NT2/D1 (cell line): ENCODE measurements at regions not wholly inside any gene's neighbourhood (a gene's known extent, or its start where the extent isn't known, plus 50 kb on each side); places are given as distances from the start of the nearest gene placed in this dataset.

Experiments
- SUZ12 ChIP-seq: IDR thresholded peaks from 2 replicates; pipeline ENCODE4 v1.6.1; 2011; ENCODE audit not compliant: insufficient read length, insufficient read depth; ENCODE audit errors: extremely low read depth
- YY1 ChIP-seq: IDR thresholded peaks from 2 replicates; pipeline ENCODE4 v1.6.1; 2011; ENCODE audit not compliant: insufficient read length, insufficient read depth
- ZNF274 ChIP-seq: IDR thresholded peaks from 2 replicates; pipeline ENCODE4 v1.6.1; 2011; ENCODE audit warnings: mild to moderate bottlenecking, low read depth, low read length

- no peak for TF ChIP-seq ZNF274
- TF ChIP-seq SUZ12: no peak
- TF ChIP-seq YY1: no peak
Observed at GRCh38 chr2:193154076-193154475, 959.3 kb upstream of the TMEFF2 start.
